ENCODE measurements at regions not wholly inside any gene's neighbourhood (a gene's known extent, or its start where the extent isn't known, plus 50 kb on each side); places are given as distances from the start of the nearest gene placed in this dataset.

DNA sequence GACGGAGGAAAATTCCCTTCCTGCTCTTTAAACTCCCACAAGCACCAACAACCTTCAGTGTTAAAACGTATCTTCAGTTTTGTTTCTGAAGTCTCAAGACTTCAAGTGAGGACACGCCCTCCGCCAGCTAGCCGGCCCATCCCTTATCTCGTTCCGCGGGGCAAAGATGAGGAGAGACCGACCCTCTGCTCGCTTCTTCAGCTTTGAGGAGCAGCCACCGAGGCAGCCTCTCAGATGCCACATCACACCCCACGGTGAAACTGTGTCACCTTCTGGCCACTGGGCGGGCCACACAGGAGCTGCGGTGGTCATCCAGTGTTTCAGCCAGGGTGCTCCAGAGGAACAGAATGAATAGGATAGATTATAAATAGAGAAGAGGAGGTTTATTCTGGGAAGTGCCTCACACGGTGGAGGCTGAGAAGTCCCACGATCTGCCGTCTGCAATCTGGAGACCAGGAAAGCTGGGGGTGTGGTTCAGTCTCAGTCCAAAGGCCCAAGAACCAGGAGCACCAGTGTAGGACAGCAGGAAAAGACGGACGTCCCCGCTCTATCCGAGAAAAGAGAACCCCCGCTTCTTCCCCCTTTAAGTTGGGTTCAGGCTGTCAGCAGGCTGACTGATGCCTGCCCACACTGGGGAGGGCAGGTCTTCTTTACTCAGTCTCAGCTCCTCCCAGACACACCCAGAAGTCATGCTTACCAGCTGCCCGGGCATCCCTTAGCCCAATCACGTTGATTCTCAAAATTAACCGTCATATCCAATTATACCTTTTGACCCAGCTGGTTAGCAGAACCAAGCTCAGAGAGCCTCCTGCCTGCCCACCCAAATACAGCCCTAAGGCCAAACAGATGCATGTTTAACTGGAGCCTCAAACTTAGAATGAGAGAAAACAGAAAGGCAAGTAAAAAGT is 399.7 kb upstream of the ID2 start:
- no peak for DNase-seq (ENCODE audit: extremely low spot score)
- CTCF ChIA-PET: interaction anchor here (0.8 to 1.9 kb wide), 3 partner anchors 10 to 21 kb away, joined by 3 to 7 read pairs (median 3); no protein-coding TSS in a partner anchor
- POLR2A ChIA-PET: no interaction called here
- TF ChIP-seq, protein P1, sequence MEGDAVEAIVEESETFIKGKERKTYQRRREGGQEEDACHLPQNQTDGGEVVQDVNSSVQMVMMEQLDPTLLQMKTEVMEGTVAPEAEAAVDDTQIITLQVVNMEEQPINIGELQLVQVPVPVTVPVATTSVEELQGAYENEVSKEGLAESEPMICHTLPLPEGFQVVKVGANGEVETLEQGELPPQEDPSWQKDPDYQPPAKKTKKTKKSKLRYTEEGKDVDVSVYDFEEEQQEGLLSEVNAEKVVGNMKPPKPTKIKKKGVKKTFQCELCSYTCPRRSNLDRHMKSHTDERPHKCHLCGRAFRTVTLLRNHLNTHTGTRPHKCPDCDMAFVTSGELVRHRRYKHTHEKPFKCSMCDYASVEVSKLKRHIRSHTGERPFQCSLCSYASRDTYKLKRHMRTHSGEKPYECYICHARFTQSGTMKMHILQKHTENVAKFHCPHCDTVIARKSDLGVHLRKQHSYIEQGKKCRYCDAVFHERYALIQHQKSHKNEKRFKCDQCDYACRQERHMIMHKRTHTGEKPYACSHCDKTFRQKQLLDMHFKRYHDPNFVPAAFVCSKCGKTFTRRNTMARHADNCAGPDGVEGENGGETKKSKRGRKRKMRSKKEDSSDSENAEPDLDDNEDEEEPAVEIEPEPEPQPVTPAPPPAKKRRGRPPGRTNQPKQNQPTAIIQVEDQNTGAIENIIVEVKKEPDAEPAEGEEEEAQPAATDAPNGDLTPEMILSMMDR (IDR thresholded peaks at IDR 0.05; ENCODE audit: control extremely low read depth, extremely low read depth, low read depth, missing control alignments): no peak

DNA sequence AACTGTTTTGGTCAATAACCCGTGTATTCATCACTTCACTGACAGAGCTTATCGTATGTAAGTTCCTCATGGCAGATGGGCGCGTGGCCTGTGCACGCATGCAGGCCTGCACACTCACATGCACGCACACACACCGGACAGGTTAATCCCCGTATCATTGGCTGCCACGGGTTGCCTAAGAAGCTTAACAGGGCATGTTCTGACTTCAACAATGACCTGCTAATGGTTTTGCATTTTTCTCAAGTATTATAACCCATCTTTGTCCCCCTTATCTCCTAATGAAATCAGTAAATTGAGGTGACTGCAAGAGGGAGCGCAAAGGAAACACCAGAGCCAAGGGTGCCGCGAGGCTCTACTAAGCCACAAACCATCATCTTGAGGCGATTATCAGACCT is 399.0 kb upstream of the ID2 start:
- ChIA-PET CTCF (interaction anchor here (0.8 to 1.9 kb wide), 3 partner anchors 9 to 22 kb away, joined by 3 to 7 read pairs (median 3); no protein-coding TSS in a partner anchor), POLR2A (no interaction called here)
- no peak for DNase-seq (ENCODE audit: extremely low spot score)
- TF ChIP-seq, protein P1 (IDR thresholded peaks at IDR 0.05; ENCODE audit: control extremely low read depth, extremely low read depth, low read depth, missing control alignments): no peak

DNA sequence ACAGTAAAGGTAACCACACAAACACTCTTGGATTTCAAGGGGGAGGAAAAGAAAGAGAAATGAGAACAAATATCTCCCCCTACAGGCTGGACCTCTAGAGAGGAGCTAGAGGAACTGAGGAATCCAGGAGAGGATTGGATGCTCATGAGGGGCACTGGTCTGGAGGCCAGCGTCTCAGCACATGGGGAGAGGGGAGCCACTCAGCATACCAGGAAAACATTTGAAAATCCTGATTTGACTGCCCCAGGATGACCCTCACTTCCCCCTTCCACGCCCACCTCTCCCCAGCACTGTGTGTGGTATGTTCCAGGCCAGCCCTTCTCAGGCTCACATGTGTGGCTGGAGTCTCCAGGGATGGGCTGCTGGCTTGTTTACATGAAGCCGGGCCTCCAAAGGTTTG is 396.8 kb upstream of the ID2 start:
- CTCF ChIA-PET: interaction anchor here (0.9 to 1.8 kb wide), 5 partner anchors 13 to 39 kb away, joined by 3 to 4 read pairs (median 3); no protein-coding TSS in a partner anchor
- TF ChIP-seq, protein P1 (IDR thresholded peaks at IDR 0.05; ENCODE audit: control extremely low read depth, extremely low read depth, low read depth, missing control alignments): no peak
- no peak for DNase-seq (ENCODE audit: extremely low spot score)
- POLR2A ChIA-PET: no interaction called here

DNA sequence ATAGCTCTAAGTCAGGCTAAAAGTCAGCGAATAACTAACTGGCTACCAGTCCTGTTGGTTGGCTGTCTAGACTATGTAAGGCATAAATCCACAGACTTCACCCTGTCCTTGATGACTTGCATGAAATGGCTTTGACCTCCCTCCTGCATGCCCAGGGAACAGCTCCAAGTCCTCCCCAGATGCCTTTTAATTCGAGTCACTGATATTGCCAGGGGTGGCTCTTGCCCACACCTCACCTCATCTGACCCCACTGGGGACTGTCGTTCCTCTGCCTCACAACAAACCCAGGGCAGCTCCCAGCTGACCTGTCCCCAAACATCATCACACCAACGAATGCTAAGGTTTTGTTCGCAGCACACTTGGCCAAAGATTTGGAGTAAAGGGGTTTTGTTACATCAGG is 396.0 kb upstream of the ID2 start:
- CTCF ChIA-PET: interaction anchor here (1.4 to 1.9 kb wide), 4 partner anchors 15 to 38 kb away, joined by 3 to 5 read pairs (median 4); no protein-coding TSS in a partner anchor
- DNase-seq (ENCODE audit: extremely low spot score): no peak
- POLR2A ChIA-PET: no interaction called here
- TF ChIP-seq, protein P1 (IDR thresholded peaks at IDR 0.05; ENCODE audit: control extremely low read depth, extremely low read depth, low read depth, missing control alignments): no peak

DNA sequence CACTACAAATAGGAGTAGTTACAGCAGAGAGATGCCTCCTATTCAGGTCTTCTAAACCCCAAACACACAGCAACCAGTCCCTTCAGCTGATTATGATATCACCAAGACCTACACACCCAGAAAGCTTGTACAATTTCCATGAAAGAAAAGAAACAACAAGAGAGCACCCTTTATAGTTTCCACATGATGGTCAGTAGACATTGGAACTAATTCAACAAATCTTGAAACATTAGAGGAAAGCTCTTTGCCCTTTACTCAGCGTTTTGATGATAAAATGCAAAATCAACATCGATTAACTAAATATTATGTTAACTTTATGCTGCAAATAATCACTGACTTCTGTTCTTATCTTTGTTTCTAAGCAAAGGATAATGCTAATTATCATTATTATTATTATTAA is 393.6 kb upstream of the ID2 start:
- ChIA-PET POLR2A (no interaction called here), CTCF (interaction anchor here (0.9 to 1.7 kb wide), 6 partner anchors 8 to 126 kb away, joined by 3 to 5 read pairs (median 3); no protein-coding TSS in a partner anchor)
- DNase-seq (ENCODE audit: extremely low spot score): no peak
- TF ChIP-seq, protein P1 (IDR thresholded peaks at IDR 0.05; ENCODE audit: control extremely low read depth, extremely low read depth, low read depth, missing control alignments): no peak

DNA sequence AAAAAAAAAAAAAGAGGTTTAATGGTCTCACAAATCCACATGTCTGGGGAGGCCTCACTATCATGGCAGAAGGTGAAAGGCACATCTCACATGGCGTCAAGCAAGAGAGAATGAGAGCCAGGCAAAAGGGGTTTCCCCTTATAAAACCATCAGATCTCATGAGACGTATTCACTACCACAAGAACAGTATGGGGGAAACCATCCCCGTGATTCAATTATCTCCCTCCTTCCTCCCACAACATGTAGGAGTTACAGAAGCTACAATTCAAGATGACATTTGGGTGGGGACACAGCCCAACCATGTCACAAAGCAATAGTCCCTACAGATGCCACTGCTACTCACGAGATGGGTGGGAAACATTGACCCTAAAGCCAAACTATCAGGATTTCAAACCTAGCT is 392.7 kb upstream of the ID2 start:
- POLR2A ChIA-PET: no interaction called here
- CTCF ChIA-PET: interaction anchor here (0.9 to 1.7 kb wide), 4 partner anchors 12 to 125 kb away, joined by 3 to 5 read pairs (median 3); no protein-coding TSS in a partner anchor
- TF ChIP-seq, protein P1 (IDR thresholded peaks at IDR 0.05; ENCODE audit: control extremely low read depth, extremely low read depth, low read depth, missing control alignments): no peak
- DNase-seq (ENCODE audit: extremely low spot score): no peak
